T-helper 2 cell treated with Interferon-gamma antibody and Interleukin-4, amounts not matched to agents 5 μg/mL and 100 μg/mL, for 36 hours (primary cell): ENCODE measurements at regions not wholly inside any gene's neighbourhood (a gene's known extent, or its start where the extent isn't known, plus 50 kb on each side); places are given as distances from the start of the nearest gene placed in this dataset.
"Not testable (repeated sequence)": the region's sequence is repeated elsewhere in the genome, so short reads cannot be mapped to it uniquely, and the experiment has no call there.

Source experiments
- DNase-seq: peaks from one replicate; pipeline ENCODE4 v3.0.0; 2021; ENCODE audit warnings: low spot score
- H3K27ac Mint-ChIP-seq: one replicate; pipeline ENCODE4 v1.8.0; 2021; ENCODE audit warnings: mild to moderate bottlenecking, mixed read lengths
- H3K27me3 Mint-ChIP-seq: one replicate; pipeline ENCODE4 v1.8.0; 2021; ENCODE audit warnings: low read depth, mixed read lengths
- H3K36me3 Mint-ChIP-seq: one replicate; pipeline ENCODE4 v1.8.0; 2021; ENCODE audit warnings: low read depth, mixed read lengths
- H3K4me1 Mint-ChIP-seq: one replicate; pipeline ENCODE4 v1.8.0; 2021; ENCODE audit warnings: low read depth, mixed read lengths
- H3K4me3 Mint-ChIP-seq: one replicate; pipeline ENCODE4 v1.8.0; 2022; ENCODE audit warnings: mild to moderate bottlenecking, moderate library complexity, mixed read lengths
- H3K9me3 Mint-ChIP-seq: one replicate; pipeline ENCODE4 v1.8.0; 2021; ENCODE audit warnings: mixed read lengths

GRCh38 chr11:41781441-41781840, 322.0 kb upstream of the LRRC4C start:
- Mint-ChIP-seq H3K36me3 (no peaks in the 10 kb centered on the region), H3K9me3 (peaks cover 44% of the 10 kb centered on the region), H3K4me3 (no peak overlapping the region), H3K27ac (no peak overlapping the region), H3K27me3 (no peaks in the 10 kb centered on the region), H3K4me1 (no peaks in the 10 kb centered on the region)
- no peak for DNase-seq

- DNase-seq = no peak
- no peaks in the 10 kb centered on the region for H3K27me3 Mint-ChIP-seq
- peaks cover 43% of the 10 kb centered on the region for H3K9me3 Mint-ChIP-seq
- no peaks in the 10 kb centered on the region for H3K4me1 Mint-ChIP-seq
- no peak overlapping the region for H3K27ac Mint-ChIP-seq
- no peak overlapping the region for H3K4me3 Mint-ChIP-seq
- no peaks in the 10 kb centered on the region for H3K36me3 Mint-ChIP-seq
These were observed 325.3 kb upstream of the LRRC4C start for GRCh38 chr11:41784513-41785335.

GRCh38 chr11:41786087-41786486, 326.6 kb upstream of the LRRC4C start:
- Mint-ChIP-seq H3K4me1 (no peaks in the 10 kb centered on the region), H3K9me3 (peaks cover 46% of the 10 kb centered on the region), H3K36me3 (no peaks in the 10 kb centered on the region), H3K4me3 (no peak overlapping the region), H3K27me3 (no peaks in the 10 kb centered on the region), H3K27ac (no peak overlapping the region)
- DNase-seq = no peak

GRCh38 chr11:41788177-41788576, 328.7 kb upstream of the LRRC4C start:
- no peaks in the 10 kb centered on the region for H3K36me3 Mint-ChIP-seq
- no peak overlapping the region for H3K4me3 Mint-ChIP-seq
- no peaks in the 10 kb centered on the region for H3K27me3 Mint-ChIP-seq
- H3K4me1 Mint-ChIP-seq = no peaks in the 10 kb centered on the region
- no peak for DNase-seq
- no peak overlapping the region for H3K27ac Mint-ChIP-seq
- peaks cover 50% of the 10 kb centered on the region for H3K9me3 Mint-ChIP-seq

- Mint-ChIP-seq H3K27me3 (no peaks in the 10 kb centered on the region), H3K4me1 (no peaks in the 10 kb centered on the region), H3K36me3 (no peaks in the 10 kb centered on the region), H3K27ac (no peak overlapping the region), H3K4me3 (no peak overlapping the region), H3K9me3 (peaks cover 43% of the 10 kb centered on the region)
- DNase-seq = no peak
These were observed 329.9 kb upstream of the LRRC4C start for GRCh38 chr11:41789376-41789775.

- no peak overlapping the region for H3K4me3 Mint-ChIP-seq
- no peaks in the 10 kb centered on the region for H3K36me3 Mint-ChIP-seq
- no peaks in the 10 kb centered on the region for H3K4me1 Mint-ChIP-seq
- peaks cover 26% of the 10 kb centered on the region for H3K9me3 Mint-ChIP-seq
- DNase-seq = no peak
- no peak overlapping the region for H3K27ac Mint-ChIP-seq
- no peaks in the 10 kb centered on the region for H3K27me3 Mint-ChIP-seq
These were observed 335.6 kb upstream of the LRRC4C start for GRCh38 chr11:41795004-41795403.

- no peak overlapping the region for H3K4me3 Mint-ChIP-seq
These were observed 340.3 kb upstream of the LRRC4C start for GRCh38 chr11:41799754-41800153.

GRCh38 chr11:41803895-41804294, 344.4 kb upstream of the LRRC4C start:
- Mint-ChIP-seq H3K36me3 (no peaks in the 10 kb centered on the region), H3K27me3 (no peaks in the 10 kb centered on the region), H3K4me3 (no peak overlapping the region), H3K9me3 (peaks cover 31% of the 10 kb centered on the region), H3K27ac (no peak overlapping the region), H3K4me1 (no peaks in the 10 kb centered on the region)
- no peak for DNase-seq

More at GRCh38 chr11:41799754-41800153, 340.3 kb upstream of the LRRC4C start:
- DNase-seq = no peak
- Mint-ChIP-seq H3K4me1 (no peaks in the 10 kb centered on the region), H3K27me3 (no peaks in the 10 kb centered on the region), H3K27ac (no peak overlapping the region), H3K9me3 (peaks cover 28% of the 10 kb centered on the region), H3K36me3 (no peaks in the 10 kb centered on the region)

GRCh38 chr11:41816396-41816795, 356.9 kb upstream of the LRRC4C start:
- H3K4me3 Mint-ChIP-seq = no peak overlapping the region
- H3K9me3 Mint-ChIP-seq = peaks cover 18% of the 10 kb centered on the region
- no peak for DNase-seq
- no peak overlapping the region for H3K27ac Mint-ChIP-seq
- H3K27me3 Mint-ChIP-seq = no peaks in the 10 kb centered on the region
- no peaks in the 10 kb centered on the region for H3K4me1 Mint-ChIP-seq
- H3K36me3 Mint-ChIP-seq = no peaks in the 10 kb centered on the region

GRCh38 chr11:41824287-41824686, 364.8 kb upstream of the LRRC4C start:
- H3K4me1 Mint-ChIP-seq, H3K27me3 Mint-ChIP-seq, DNase-seq, H3K36me3 Mint-ChIP-seq, H3K4me3 Mint-ChIP-seq, H3K27ac Mint-ChIP-seq: not testable (repeated sequence)
- peaks cover 47% of the 10 kb centered on the region for H3K9me3 Mint-ChIP-seq

- Mint-ChIP-seq H3K4me3 (no peak overlapping the region), H3K4me1 (no peaks in the 10 kb centered on the region), H3K9me3 (peaks cover 47% of the 10 kb centered on the region), H3K27ac (no peak overlapping the region), H3K27me3 (no peaks in the 10 kb centered on the region), H3K36me3 (no peaks in the 10 kb centered on the region)
- DNase-seq = no peak
These were observed 366.6 kb upstream of the LRRC4C start for GRCh38 chr11:41826085-41826484.

GRCh38 chr11:41836431-41836830, 377.0 kb upstream of the LRRC4C start:
- Mint-ChIP-seq H3K27ac (no peak overlapping the region), H3K4me3 (no peak overlapping the region), H3K36me3 (no peaks in the 10 kb centered on the region), H3K9me3 (peaks cover 22% of the 10 kb centered on the region), H3K4me1 (no peaks in the 10 kb centered on the region), H3K27me3 (no peaks in the 10 kb centered on the region)
- no peak for DNase-seq

GRCh38 chr11:41842673-41843072, 383.2 kb upstream of the LRRC4C start:
- H3K4me3 Mint-ChIP-seq = no peak overlapping the region
- H3K36me3 Mint-ChIP-seq = no peaks in the 10 kb centered on the region
- peaks cover 24% of the 10 kb centered on the region for H3K9me3 Mint-ChIP-seq
- DNase-seq = no peak
- no peak overlapping the region for H3K27ac Mint-ChIP-seq
- H3K27me3 Mint-ChIP-seq = no peaks in the 10 kb centered on the region
- H3K4me1 Mint-ChIP-seq = no peaks in the 10 kb centered on the region

- Mint-ChIP-seq H3K9me3 (peaks cover 28% of the 10 kb centered on the region), H3K4me3 (no peak overlapping the region), H3K36me3 (no peaks in the 10 kb centered on the region), H3K27me3 (no peaks in the 10 kb centered on the region), H3K27ac (no peak overlapping the region), H3K4me1 (no peaks in the 10 kb centered on the region)
- no peak for DNase-seq
These were observed 385.6 kb upstream of the LRRC4C start for GRCh38 chr11:41845066-41845465.

GRCh38 chr11:41848349-41848748, 388.9 kb upstream of the LRRC4C start:
- Mint-ChIP-seq H3K9me3 (peaks cover 33% of the 10 kb centered on the region), H3K4me3 (no peak overlapping the region), H3K4me1 (no peaks in the 10 kb centered on the region), H3K27ac (no peak overlapping the region), H3K36me3 (no peaks in the 10 kb centered on the region), H3K27me3 (no peaks in the 10 kb centered on the region)
- DNase-seq = no peak
